HL-60 (cell line): ENCODE measurements at regions not wholly inside any gene's neighbourhood (a gene's known extent, or its start where the extent isn't known, plus 50 kb on each side); places are given as distances from the start of the nearest gene placed in this dataset.

ENCODE experiments used
- DNase-seq, 2 experiments: peaks; one replicate each; pipeline ENCODE4 v3.0.0-alpha.2; 2010 to 2020; ENCODE audit warnings: low read depth in 1 of 2, low spot score in 1 of 2
- H3K27ac ChIP-seq: fragments of 250-450 bp; sonication (Bioruptor Pico); replicated peaks from 2 replicates; pipeline ENCODE4 v1.5.1; 2020; ENCODE audit warnings: mild to moderate bottlenecking, moderate library complexity
- H3K27me3 ChIP-seq: fragments of 250-450 bp; sonication (Bioruptor Pico); 2 replicates; pipeline ENCODE4 v1.5.1; 2021; ENCODE audit warnings: mild to moderate bottlenecking, moderate library complexity; ENCODE audit not compliant: insufficient read depth, poor library complexity, severe bottlenecking
- H3K4me3 ChIP-seq: replicated peaks from 2 replicates; pipeline ENCODE4 v1.5.1; 2011; ENCODE audit warnings: mild to moderate bottlenecking, control low read depth, low read length; ENCODE audit not compliant: insufficient read depth
- CTCF ChIP-seq: IDR thresholded peaks from one replicate; pipeline ENCODE4 v1.5.1; 2011; ENCODE audit warnings: low read length, control low read depth, inconsistent platforms; ENCODE audit not compliant: insufficient read depth
- GABPA ChIP-seq: IDR thresholded peaks from 2 replicates; pipeline ENCODE4 v1.6.1; 2012; ENCODE audit warnings: low read depth
- POLR2AphosphoS5 ChIP-seq: IDR thresholded peaks from 2 replicates; pipeline ENCODE4 v1.6.1; 2012; ENCODE audit warnings: low read depth
- SPI1 ChIP-seq: IDR thresholded peaks from 2 replicates; pipeline ENCODE4 v1.6.1; 2012; ENCODE audit warnings: low read depth, mild to moderate bottlenecking, borderline replicate concordance
- TF ChIP-seq, protein P1 (sequence below): IDR thresholded peaks from 2 replicates; pipeline ENCODE4 v1.6.1; 2012; ENCODE audit warnings: low read depth; ENCODE audit not compliant: insufficient replicate concordance

DNA sequence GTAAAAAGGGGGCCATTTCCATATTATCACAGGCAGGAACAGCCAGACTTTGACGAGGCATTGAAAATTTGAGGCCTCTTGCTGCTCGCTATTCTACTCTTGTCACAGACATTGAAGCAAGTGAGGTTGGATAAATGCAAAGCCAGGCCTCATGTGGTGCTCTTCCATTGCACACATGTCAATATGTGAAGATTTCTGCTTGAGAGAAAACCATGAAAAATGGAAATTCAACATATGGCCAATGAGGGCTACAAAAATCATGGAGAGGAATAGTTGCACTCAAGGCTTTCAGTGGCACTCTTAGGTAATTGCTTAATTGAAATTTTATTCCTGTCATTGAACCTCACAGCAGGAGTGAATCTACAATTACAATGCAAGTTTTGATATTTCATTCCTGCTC, 185.6 kb upstream of the MBNL1 start:
- Histone ChIP-seq H3K4me3 (no peak overlapping the region), H3K27me3 (no peaks in the 10 kb centered on the region), H3K27ac (no peak overlapping the region)
- TF ChIP-seq, protein P1, sequence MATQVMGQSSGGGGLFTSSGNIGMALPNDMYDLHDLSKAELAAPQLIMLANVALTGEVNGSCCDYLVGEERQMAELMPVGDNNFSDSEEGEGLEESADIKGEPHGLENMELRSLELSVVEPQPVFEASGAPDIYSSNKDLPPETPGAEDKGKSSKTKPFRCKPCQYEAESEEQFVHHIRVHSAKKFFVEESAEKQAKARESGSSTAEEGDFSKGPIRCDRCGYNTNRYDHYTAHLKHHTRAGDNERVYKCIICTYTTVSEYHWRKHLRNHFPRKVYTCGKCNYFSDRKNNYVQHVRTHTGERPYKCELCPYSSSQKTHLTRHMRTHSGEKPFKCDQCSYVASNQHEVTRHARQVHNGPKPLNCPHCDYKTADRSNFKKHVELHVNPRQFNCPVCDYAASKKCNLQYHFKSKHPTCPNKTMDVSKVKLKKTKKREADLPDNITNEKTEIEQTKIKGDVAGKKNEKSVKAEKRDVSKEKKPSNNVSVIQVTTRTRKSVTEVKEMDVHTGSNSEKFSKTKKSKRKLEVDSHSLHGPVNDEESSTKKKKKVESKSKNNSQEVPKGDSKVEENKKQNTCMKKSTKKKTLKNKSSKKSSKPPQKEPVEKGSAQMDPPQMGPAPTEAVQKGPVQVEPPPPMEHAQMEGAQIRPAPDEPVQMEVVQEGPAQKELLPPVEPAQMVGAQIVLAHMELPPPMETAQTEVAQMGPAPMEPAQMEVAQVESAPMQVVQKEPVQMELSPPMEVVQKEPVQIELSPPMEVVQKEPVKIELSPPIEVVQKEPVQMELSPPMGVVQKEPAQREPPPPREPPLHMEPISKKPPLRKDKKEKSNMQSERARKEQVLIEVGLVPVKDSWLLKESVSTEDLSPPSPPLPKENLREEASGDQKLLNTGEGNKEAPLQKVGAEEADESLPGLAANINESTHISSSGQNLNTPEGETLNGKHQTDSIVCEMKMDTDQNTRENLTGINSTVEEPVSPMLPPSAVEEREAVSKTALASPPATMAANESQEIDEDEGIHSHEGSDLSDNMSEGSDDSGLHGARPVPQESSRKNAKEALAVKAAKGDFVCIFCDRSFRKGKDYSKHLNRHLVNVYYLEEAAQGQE, result no peak
- TF ChIP-seq GABPA (no peak), POLR2AphosphoS5 (no peak), SPI1 (no peak), CTCF (no peak)
- DNase-seq, result no peak

- H3K27ac ChIP-seq, result no peak overlapping the region
- H3K4me3 ChIP-seq, result no peak overlapping the region
- DNase-seq, result no peak
- no peaks in the 10 kb centered on the region for H3K27me3 ChIP-seq
- TF ChIP-seq SPI1, result no peak
- TF ChIP-seq POLR2AphosphoS5, result no peak
- no peak for TF ChIP-seq GABPA
- TF ChIP-seq CTCF, result no peak
- TF ChIP-seq, protein P1, result no peak
Observed at GRCh38 chr3:152084441-152085158, 184.1 kb upstream of the MBNL1 start.

DNA sequence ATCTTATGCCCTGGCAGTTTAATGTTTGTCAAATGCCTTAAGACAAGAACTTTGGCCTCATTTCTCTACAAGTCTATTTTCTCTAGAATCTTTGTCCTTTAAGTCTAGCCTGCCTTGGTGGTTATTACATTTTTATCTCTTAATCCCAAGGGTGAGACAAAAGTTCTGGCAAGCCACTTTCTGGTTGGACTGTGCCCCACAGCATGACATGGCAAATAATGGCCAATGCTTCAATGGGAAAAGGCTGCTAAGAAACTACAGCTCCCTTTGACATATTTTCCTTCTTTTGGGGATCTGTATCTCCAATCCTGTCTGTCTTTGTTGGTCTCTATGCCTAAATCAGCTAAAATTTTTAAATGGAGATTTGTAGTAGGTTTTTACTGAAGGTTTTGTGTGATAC, 181.6 kb upstream of the MBNL1 start:
- Histone ChIP-seq H3K4me3 (no peak overlapping the region), H3K27ac (no peak overlapping the region), H3K27me3 (no peaks in the 10 kb centered on the region)
- DNase-seq, result no peak
- no peak for TF ChIP-seq SPI1
- TF ChIP-seq, protein P1, result no peak
- no peak for TF ChIP-seq POLR2AphosphoS5
- TF ChIP-seq GABPA, result no peak
- no peak for TF ChIP-seq CTCF
